HepG2 (cell line): ENCODE measurements at regions not wholly inside any gene's neighbourhood (a gene's known extent, or its start where the extent isn't known, plus 50 kb on each side); places are given as distances from the start of the nearest gene placed in this dataset.

ENCODE experiments used
- ATAC-seq: fragments of 200-7000 bp; cut with Tn5 transposase; 3 replicates; pipeline ENCODE4 v1.9.1; 2020; ENCODE audit warnings: mild to moderate bottlenecking, moderate library complexity
- BruUV-seq: library from RNA; stranded (reverse); fragments of 400-500 nt; replicated peaks from 2 replicates; lab custom pipeline; 2021; lab: Mats Ljungman, UMichigan
- CTCF ChIA-PET: fragments of 300-600 bp; formaldehyde crosslinking; extraction: SDS; loops from one replicate; lab custom pipeline; 2021; ENCODE audit warnings: low total read pairs, inconsistent platforms, low intra/inter-chr PET ratio; lab: Yijun Ruan, JAX
- POLR2A ChIA-PET: fragments of 350-600 bp; sonication (Branson Sonifier 250); formaldehyde crosslinking; loops from one replicate; lab custom pipeline; 2020; ENCODE audit warnings: antibody characterized with exemption, inconsistent platforms; lab: Yijun Ruan, JAX
- DNase-seq: peaks from one replicate; pipeline ENCODE4 v3.0.0-alpha.2; 2015; ENCODE audit warnings: low spot score
- FAIRE-seq: peaks from 3 replicates; lab custom pipeline; 2011; peaks lifted over from hg19 to GRCh38; lab: Jason Lieb, UNC
- H2AFZ ChIP-seq: one replicate; pipeline ENCODE4 v1.6.1; 2011; ENCODE audit warnings: low read length, inconsistent platforms
- H3K27ac ChIP-seq: fragments of 300-600 bp; 3 replicates; pipeline ENCODE4 v1.8.0; 2011; ENCODE audit warnings: mixed run types, mild to moderate bottlenecking, mixed read lengths, low read length, inconsistent platforms; ENCODE audit not compliant: insufficient read depth; ENCODE audit errors: extremely low read length
- H3K27me3 ChIP-seq, 2 experiments: fragments of 200-600 bp in 1 of 2; 2 replicates in 1 of 2; 3 replicates in 1 of 2; pipeline versions ENCODE4 v1.6.0 to v1.8.0; 2011; ENCODE audit warnings: low read length in 2 of 2, mild to moderate bottlenecking in 2 of 2, moderate library complexity in 2 of 2, inconsistent platforms in 1 of 2; ENCODE audit not compliant: insufficient read depth in 2 of 2, control insufficient read depth in 1 of 2
- H3K36me3 ChIP-seq, 2 experiments: fragments of 200-600 bp in 1 of 2; replicated peaks in 1 of 2; 2 replicates in 1 of 2; 3 replicates in 1 of 2; pipeline versions ENCODE4 v1.5.1 to v1.8.0; 2011; ENCODE audit warnings: low read length in 2 of 2, inconsistent platforms in 1 of 2; ENCODE audit not compliant: insufficient read depth in 2 of 2, control insufficient read depth in 1 of 2
- H3K4me1 ChIP-seq: 2 replicates; pipeline ENCODE4 v1.5.1; 2012; ENCODE audit warnings: low read length, inconsistent platforms; ENCODE audit not compliant: insufficient read depth
- H3K4me2 ChIP-seq: 2 replicates; pipeline ENCODE4 v1.6.0; 2011; ENCODE audit warnings: low read depth, low read length, inconsistent platforms
- H3K4me3 ChIP-seq, 3 experiments: fragments of 200-600 bp in 1 of 3; sonication (generic), shearing (Covaris generic) in 1 of 3; replicated peaks in 1 of 3; 2 replicates each; pipeline ENCODE4 v1.5.1; 2011 to 2016; ENCODE audit warnings: low read length in 3 of 3, inconsistent platforms in 2 of 3, low read depth in 2 of 3, mild to moderate bottlenecking in 2 of 3, control low read depth in 1 of 3, mixed read lengths in 1 of 3; ENCODE audit not compliant: insufficient read depth in 1 of 3
- H3K79me2 ChIP-seq: one replicate; pipeline ENCODE4 v1.6.1; 2011; ENCODE audit warnings: low read length, inconsistent platforms; ENCODE audit not compliant: insufficient read depth
- H3K9ac ChIP-seq: 2 replicates; pipeline ENCODE4 v1.6.0; 2011; ENCODE audit warnings: mild to moderate bottlenecking, low read depth, low read length, inconsistent platforms; ENCODE audit not compliant: insufficient read depth
- H3K9me3 ChIP-seq: 2 replicates; pipeline ENCODE4 v1.5.1; 2012; ENCODE audit warnings: mild to moderate bottlenecking, low read length
- H4K20me1 ChIP-seq: 2 replicates; pipeline ENCODE4 v1.6.0; 2011; ENCODE audit warnings: inconsistent platforms, mild to moderate bottlenecking, low read length, moderate library complexity; ENCODE audit not compliant: insufficient read depth
- CREM ChIP-seq, 2 experiments: sonication (generic) in 1 of 2; formaldehyde crosslinking in 1 of 2; IDR thresholded peaks; 2 replicates each; pipeline versions ENCODE4 v1.4.0 to v1.6.1; 2016 to 2020; ENCODE audit warnings: antibody characterized with exemption in 1 of 2, mild to moderate bottlenecking in 1 of 2, missing genetic modification reagents in 1 of 2
- HMG20A ChIP-seq: IDR thresholded peaks from 2 replicates; pipeline ENCODE4 v1.6.1; 2016; ENCODE audit warnings: borderline replicate concordance
- KLF9 ChIP-seq: IDR thresholded peaks from 2 replicates; pipeline ENCODE4 v1.6.1; 2016; ENCODE audit warnings: low read depth
- ZBTB8A ChIP-seq: sonication (generic); formaldehyde crosslinking; IDR thresholded peaks from 2 replicates; pipeline ENCODE4 v1.4.0; 2020; ENCODE audit warnings: mild to moderate bottlenecking, low read depth, missing genetic modification reagents, borderline replicate concordance
- ZFX ChIP-seq: sonication (generic); formaldehyde crosslinking; IDR thresholded peaks from 2 replicates; pipeline ENCODE4 v1.4.0; 2020; ENCODE audit warnings: mild to moderate bottlenecking, low read depth, missing genetic modification reagents, moderate library complexity
- WGBS: methylation state at CpG from one replicate; pipeline ENCODE4 v1.1.6; 2017; ENCODE audit warnings: low lambda C conversion rate; 5-methylcytosine and 5-hydroxymethylcytosine counted together
- in situ Hi-C: cut with HindIII; loops from 2 replicates; pipeline ENCODE4 v1.10.0; 2017; ENCODE audit warnings: low pct_unique_long_range_greater_than_20kb; ENCODE audit not compliant: extremely low pct_ligation_motif_present
- intact Hi-C: fragments of 100-400 bp; cut with micrococcal nuclease; formaldehyde crosslinking; loops from one replicate; pipeline ENCODE4 v1.10.0; 2022; ENCODE audit not compliant: unreplicated experiment
- TF ChIP-seq, protein P1 (sequence below): sonication (generic); formaldehyde crosslinking; IDR thresholded peaks from 2 replicates; pipeline ENCODE4 v1.4.0; 2020; ENCODE audit warnings: mild to moderate bottlenecking, missing genetic modification reagents
- TF ChIP-seq, protein P2 (sequence below): sonication (generic); formaldehyde crosslinking; IDR thresholded peaks from 2 replicates; pipeline ENCODE4 v1.5.0; 2020; ENCODE audit warnings: mild to moderate bottlenecking, missing genetic modification reagents
- TF ChIP-seq, protein P3 (sequence below): sonication (generic); formaldehyde crosslinking; conservative IDR thresholded peaks from 2 replicates; pipeline ENCODE4 v1.4.0; 2020; ENCODE audit warnings: missing genetic modification reagents
- TF ChIP-seq, protein P4 (sequence below): sonication (generic); formaldehyde crosslinking; IDR thresholded peaks from 2 replicates; pipeline ENCODE4 v1.9.0; 2021; ENCODE audit warnings: missing genetic modification reagents, borderline replicate concordance
- TF ChIP-seq, protein P5 (sequence below): sonication (generic); formaldehyde crosslinking; IDR thresholded peaks from 2 replicates; pipeline ENCODE4 v1.4.0; 2020; ENCODE audit warnings: missing genetic modification reagents
- TF ChIP-seq, protein P6 (sequence below): IDR thresholded peaks from 2 replicates; pipeline ENCODE4 v1.6.1; 2016; ENCODE audit warnings: mild to moderate bottlenecking, missing biosample characterization, missing genetic modification reagents
- TF ChIP-seq, protein P7 (sequence below): sonication (generic); formaldehyde crosslinking; IDR thresholded peaks from 2 replicates; pipeline ENCODE4 v1.8.0; 2022; ENCODE audit warnings: mild to moderate bottlenecking, missing genetic modification reagents, moderate library complexity

DNA sequence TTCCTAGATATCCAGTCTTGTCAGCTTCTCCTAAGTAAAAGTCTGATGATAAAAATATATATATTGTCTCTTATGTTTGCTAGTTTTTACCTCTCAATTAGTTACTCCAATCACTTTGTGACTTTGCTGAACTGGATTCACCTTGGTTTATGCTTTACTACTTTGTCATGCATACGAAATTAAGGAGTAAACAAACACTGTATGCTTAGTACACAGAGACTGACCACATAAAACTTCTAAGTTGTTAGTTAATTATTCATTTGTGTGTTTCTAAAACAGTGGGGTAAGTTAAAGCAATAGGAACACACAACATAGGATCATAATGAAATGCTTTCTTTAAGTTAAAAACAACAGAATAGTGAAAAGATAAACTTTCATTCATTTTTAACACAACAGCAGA is 877.3 kb upstream of the MAP3K7 start:
- POLR2A ChIA-PET, result no interaction called here
- TF ChIP-seq, protein P1, sequence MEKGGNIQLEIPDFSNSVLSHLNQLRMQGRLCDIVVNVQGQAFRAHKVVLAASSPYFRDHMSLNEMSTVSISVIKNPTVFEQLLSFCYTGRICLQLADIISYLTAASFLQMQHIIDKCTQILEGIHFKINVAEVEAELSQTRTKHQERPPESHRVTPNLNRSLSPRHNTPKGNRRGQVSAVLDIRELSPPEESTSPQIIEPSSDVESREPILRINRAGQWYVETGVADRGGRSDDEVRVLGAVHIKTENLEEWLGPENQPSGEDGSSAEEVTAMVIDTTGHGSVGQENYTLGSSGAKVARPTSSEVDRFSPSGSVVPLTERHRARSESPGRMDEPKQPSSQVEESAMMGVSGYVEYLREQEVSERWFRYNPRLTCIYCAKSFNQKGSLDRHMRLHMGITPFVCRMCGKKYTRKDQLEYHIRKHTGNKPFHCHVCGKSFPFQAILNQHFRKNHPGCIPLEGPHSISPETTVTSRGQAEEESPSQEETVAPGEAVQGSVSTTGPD (CRISPR knock-in tag), result no peak
- TF ChIP-seq, protein P2, sequence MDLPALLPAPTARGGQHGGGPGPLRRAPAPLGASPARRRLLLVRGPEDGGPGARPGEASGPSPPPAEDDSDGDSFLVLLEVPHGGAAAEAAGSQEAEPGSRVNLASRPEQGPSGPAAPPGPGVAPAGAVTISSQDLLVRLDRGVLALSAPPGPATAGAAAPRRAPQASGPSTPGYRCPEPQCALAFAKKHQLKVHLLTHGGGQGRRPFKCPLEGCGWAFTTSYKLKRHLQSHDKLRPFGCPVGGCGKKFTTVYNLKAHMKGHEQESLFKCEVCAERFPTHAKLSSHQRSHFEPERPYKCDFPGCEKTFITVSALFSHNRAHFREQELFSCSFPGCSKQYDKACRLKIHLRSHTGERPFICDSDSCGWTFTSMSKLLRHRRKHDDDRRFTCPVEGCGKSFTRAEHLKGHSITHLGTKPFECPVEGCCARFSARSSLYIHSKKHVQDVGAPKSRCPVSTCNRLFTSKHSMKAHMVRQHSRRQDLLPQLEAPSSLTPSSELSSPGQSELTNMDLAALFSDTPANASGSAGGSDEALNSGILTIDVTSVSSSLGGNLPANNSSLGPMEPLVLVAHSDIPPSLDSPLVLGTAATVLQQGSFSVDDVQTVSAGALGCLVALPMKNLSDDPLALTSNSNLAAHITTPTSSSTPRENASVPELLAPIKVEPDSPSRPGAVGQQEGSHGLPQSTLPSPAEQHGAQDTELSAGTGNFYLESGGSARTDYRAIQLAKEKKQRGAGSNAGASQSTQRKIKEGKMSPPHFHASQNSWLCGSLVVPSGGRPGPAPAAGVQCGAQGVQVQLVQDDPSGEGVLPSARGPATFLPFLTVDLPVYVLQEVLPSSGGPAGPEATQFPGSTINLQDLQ (CRISPR knock-in tag), result no peak
- TF ChIP-seq HMG20A (CRISPR knock-in tag) (no peak), KLF9 (CRISPR knock-in tag) (no peak), ZBTB8A (CRISPR knock-in tag) (no peak), CREM (IDR thresholded peaks at IDR 0.05) (no peak), CREM (CRISPR knock-in tag; IDR thresholded peaks at IDR 0.05) (no peak), ZFX (CRISPR knock-in tag) (no peak)
- TF ChIP-seq, protein P3, sequence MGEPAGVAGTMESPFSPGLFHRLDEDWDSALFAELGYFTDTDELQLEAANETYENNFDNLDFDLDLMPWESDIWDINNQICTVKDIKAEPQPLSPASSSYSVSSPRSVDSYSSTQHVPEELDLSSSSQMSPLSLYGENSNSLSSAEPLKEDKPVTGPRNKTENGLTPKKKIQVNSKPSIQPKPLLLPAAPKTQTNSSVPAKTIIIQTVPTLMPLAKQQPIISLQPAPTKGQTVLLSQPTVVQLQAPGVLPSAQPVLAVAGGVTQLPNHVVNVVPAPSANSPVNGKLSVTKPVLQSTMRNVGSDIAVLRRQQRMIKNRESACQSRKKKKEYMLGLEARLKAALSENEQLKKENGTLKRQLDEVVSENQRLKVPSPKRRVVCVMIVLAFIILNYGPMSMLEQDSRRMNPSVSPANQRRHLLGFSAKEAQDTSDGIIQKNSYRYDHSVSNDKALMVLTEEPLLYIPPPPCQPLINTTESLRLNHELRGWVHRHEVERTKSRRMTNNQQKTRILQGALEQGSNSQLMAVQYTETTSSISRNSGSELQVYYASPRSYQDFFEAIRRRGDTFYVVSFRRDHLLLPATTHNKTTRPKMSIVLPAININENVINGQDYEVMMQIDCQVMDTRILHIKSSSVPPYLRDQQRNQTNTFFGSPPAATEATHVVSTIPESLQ (CRISPR knock-in tag), result no peak
- TF ChIP-seq, protein P4, sequence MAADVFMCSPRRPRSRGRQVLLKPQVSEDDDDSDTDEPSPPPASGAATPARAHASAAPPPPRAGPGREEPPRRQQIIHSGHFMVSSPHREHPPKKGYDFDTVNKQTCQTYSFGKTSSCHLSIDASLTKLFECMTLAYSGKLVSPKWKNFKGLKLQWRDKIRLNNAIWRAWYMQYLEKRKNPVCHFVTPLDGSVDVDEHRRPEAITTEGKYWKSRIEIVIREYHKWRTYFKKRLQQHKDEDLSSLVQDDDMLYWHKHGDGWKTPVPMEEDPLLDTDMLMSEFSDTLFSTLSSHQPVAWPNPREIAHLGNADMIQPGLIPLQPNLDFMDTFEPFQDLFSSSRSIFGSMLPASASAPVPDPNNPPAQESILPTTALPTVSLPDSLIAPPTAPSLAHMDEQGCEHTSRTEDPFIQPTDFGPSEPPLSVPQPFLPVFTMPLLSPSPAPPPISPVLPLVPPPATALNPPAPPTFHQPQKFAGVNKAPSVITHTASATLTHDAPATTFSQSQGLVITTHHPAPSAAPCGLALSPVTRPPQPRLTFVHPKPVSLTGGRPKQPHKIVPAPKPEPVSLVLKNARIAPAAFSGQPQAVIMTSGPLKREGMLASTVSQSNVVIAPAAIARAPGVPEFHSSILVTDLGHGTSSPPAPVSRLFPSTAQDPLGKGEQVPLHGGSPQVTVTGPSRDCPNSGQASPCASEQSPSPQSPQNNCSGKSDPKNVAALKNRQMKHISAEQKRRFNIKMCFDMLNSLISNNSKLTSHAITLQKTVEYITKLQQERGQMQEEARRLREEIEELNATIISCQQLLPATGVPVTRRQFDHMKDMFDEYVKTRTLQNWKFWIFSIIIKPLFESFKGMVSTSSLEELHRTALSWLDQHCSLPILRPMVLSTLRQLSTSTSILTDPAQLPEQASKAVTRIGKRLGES (CRISPR knock-in tag), result no peak
- TF ChIP-seq, protein P5, sequence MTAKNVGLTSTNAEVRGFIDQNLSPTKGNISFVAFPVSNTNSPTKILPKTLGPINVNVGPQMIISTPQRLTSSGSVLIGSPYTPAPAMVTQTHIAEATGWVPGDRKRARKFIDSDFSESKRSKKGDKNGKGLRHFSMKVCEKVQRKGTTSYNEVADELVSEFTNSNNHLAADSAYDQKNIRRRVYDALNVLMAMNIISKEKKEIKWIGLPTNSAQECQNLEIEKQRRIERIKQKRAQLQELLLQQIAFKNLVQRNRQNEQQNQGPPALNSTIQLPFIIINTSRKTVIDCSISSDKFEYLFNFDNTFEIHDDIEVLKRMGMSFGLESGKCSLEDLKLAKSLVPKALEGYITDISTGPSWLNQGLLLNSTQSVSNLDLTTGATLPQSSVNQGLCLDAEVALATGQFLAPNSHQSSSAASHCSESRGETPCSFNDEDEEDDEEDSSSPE (CRISPR knock-in tag), result no peak
- TF ChIP-seq, protein P6, sequence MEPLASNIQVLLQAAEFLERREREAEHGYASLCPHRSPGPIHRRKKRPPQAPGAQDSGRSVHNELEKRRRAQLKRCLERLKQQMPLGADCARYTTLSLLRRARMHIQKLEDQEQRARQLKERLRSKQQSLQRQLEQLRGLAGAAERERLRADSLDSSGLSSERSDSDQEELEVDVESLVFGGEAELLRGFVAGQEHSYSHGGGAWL (CRISPR knock-in tag), result no peak
- TF ChIP-seq, protein P7, sequence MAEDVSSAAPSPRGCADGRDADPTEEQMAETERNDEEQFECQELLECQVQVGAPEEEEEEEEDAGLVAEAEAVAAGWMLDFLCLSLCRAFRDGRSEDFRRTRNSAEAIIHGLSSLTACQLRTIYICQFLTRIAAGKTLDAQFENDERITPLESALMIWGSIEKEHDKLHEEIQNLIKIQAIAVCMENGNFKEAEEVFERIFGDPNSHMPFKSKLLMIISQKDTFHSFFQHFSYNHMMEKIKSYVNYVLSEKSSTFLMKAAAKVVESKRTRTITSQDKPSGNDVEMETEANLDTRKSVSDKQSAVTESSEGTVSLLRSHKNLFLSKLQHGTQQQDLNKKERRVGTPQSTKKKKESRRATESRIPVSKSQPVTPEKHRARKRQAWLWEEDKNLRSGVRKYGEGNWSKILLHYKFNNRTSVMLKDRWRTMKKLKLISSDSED (CRISPR knock-in tag), result no peak

More for the DNA sequence above, 877.3 kb upstream of the MAP3K7 start:
- CTCF ChIA-PET, result no interaction called here
- Histone ChIP-seq H3K9me3 (no peaks in the 10 kb centered on the region), H3K9ac (no peak overlapping the region), H3K4me2 (no peak overlapping the region), H3K4me3 (no peak overlapping the region), H4K20me1 (no peaks in the 10 kb centered on the region), H3K79me2 (no peaks in the 10 kb centered on the region), H3K4me1 (no peaks in the 10 kb centered on the region), H3K27ac (no peak overlapping the region), H3K36me3 (no peaks in the 10 kb centered on the region), H3K27me3 (no peaks in the 10 kb centered on the region), H2AFZ (no peak overlapping the region)
- no TSS peak for BruUV-seq
- DNase-seq (no peak), FAIRE-seq (no peak), ATAC-seq (no peak)
- in situ Hi-C loops (no loop called here), intact Hi-C loops (no loop called here)
- WGBS, result 3% methylated on average over 1 of the region's 1 CpG
